Endothelial cell of umbilical vein (primary cell): ENCODE measurements at regions not wholly inside any gene's neighbourhood (a gene's known extent, or its start where the extent isn't known, plus 50 kb on each side); places are given as distances from the start of the nearest gene placed in this dataset.
"Not testable (repeated sequence)": the region's sequence is repeated elsewhere in the genome, so short reads cannot be mapped to it uniquely, and the experiment has no call there.

Experiments used
- BruUV-seq: library from RNA; stranded (reverse); fragments of 400-500 nt; replicated peaks from 2 replicates; lab custom pipeline; 2021; lab: Mats Ljungman, UMichigan
- CTCF ChIA-PET: fragments of 300-600, 350-600 bp; sonication (Branson Sonifier 250); formaldehyde crosslinking; loops from one replicate; lab custom pipeline; 2021; ENCODE audit warnings: antibody characterized with exemption, inconsistent platforms; lab: Charles Lee
- POLR2A ChIA-PET: fragments of 300-600, 350-600 bp; sonication (Branson Sonifier 250); formaldehyde crosslinking; loops from one replicate; lab custom pipeline; 2021; ENCODE audit warnings: antibody characterized with exemption, inconsistent platforms; lab: Charles Lee
- DNase-seq: peaks from one replicate; pipeline ENCODE4 v3.0.0-alpha.2; 2011; ENCODE audit warnings: low read depth, low spot score
- FAIRE-seq: peaks from 2 replicates; lab custom pipeline; 2011; peaks lifted over from hg19 to GRCh38; lab: Jason Lieb, UNC
- H2AFZ ChIP-seq: 2 replicates; pipeline ENCODE4 v1.6.0; 2012; ENCODE audit warnings: low read depth, low read length, control low read depth, inconsistent platforms
- H3K27ac ChIP-seq: 2 replicates; pipeline ENCODE4 v1.5.1; 2011; ENCODE audit warnings: low read depth, mild to moderate bottlenecking, control low read depth, low read length, moderate library complexity; ENCODE audit not compliant: insufficient read depth
- H3K27me3 ChIP-seq, 2 experiments: 2 replicates each; pipeline versions ENCODE4 v1.6.0 to v1.6.1; 2011; ENCODE audit warnings: low read length in 2 of 2, mixed read lengths in 1 of 2; ENCODE audit not compliant: control insufficient read depth in 2 of 2, insufficient read depth in 2 of 2
- H3K36me3 ChIP-seq, 2 experiments: 2 replicates in 1 of 2; 3 replicates in 1 of 2; pipeline ENCODE4 v1.5.1; 2011; ENCODE audit warnings: low read length in 2 of 2, mild to moderate bottlenecking in 1 of 2, moderate library complexity in 1 of 2; ENCODE audit not compliant: control insufficient read depth in 2 of 2, insufficient read depth in 2 of 2; ENCODE audit errors: extremely low read depth in 1 of 2
- H3K4me1 ChIP-seq: 3 replicates; pipeline ENCODE4 v1.5.1; 2011; ENCODE audit warnings: mild to moderate bottlenecking, low read length; ENCODE audit not compliant: control insufficient read depth, insufficient read depth; ENCODE audit errors: extremely low read depth
- H3K4me2 ChIP-seq: 2 replicates; pipeline ENCODE4 v1.6.1; 2011; ENCODE audit warnings: low read length, control low read depth, mixed read lengths; ENCODE audit not compliant: insufficient read depth
- H3K4me3 ChIP-seq, 3 experiments: fragments of 200-600 bp in 1 of 3; sonication (generic), shearing (Covaris generic) in 1 of 3; replicated peaks in 1 of 3; 2 replicates each; pipeline ENCODE4 v1.5.1; 2011 to 2016; ENCODE audit warnings: control low read depth in 3 of 3, low read length in 3 of 3, mild to moderate bottlenecking in 2 of 3, inconsistent platforms in 1 of 3, low read depth in 1 of 3, moderate library complexity in 1 of 3; ENCODE audit not compliant: insufficient read depth in 1 of 3
- H3K79me2 ChIP-seq: 2 replicates; pipeline ENCODE4 v1.6.0; 2012; ENCODE audit warnings: low read length, inconsistent platforms; ENCODE audit not compliant: control insufficient read depth, insufficient read depth
- H3K9ac ChIP-seq: replicated peaks from 2 replicates; pipeline ENCODE3; 2011; ENCODE audit warnings: low read length, control low read depth; ENCODE audit not compliant: insufficient read depth; ENCODE audit errors: extremely low read depth
- H3K9me1 ChIP-seq: replicated peaks from 3 replicates; pipeline ENCODE4 v1.6.0; 2011; ENCODE audit warnings: mild to moderate bottlenecking, low read length; ENCODE audit not compliant: control insufficient read depth, insufficient read depth; ENCODE audit errors: extremely low read depth
- H3K9me3 ChIP-seq: replicated peaks from 2 replicates; pipeline ENCODE4 v1.5.1; 2012; ENCODE audit warnings: low read length, inconsistent platforms; ENCODE audit not compliant: control insufficient read depth, insufficient read depth
- H4K20me1 ChIP-seq: replicated peaks from 2 replicates; pipeline ENCODE3; 2011; ENCODE audit warnings: mild to moderate bottlenecking, low read length; ENCODE audit not compliant: control insufficient read depth, insufficient read depth; ENCODE audit errors: extremely low read depth
- EZH2 ChIP-seq: IDR thresholded peaks from 2 replicates; pipeline ENCODE4 v1.6.1; 2012; ENCODE audit warnings: borderline replicate concordance, low read depth, mild to moderate bottlenecking, moderate library complexity, low read length, inconsistent platforms; ENCODE audit not compliant: severe bottlenecking
- FOS ChIP-seq: IDR thresholded peaks from 2 replicates; pipeline ENCODE4 v1.6.1; 2011; ENCODE audit warnings: mild to moderate bottlenecking, low read length, moderate library complexity, borderline replicate concordance; ENCODE audit not compliant: insufficient read depth
- GATA2 ChIP-seq: IDR thresholded peaks from 2 replicates; pipeline ENCODE4 v1.7.0; 2011; ENCODE audit warnings: low read depth, mild to moderate bottlenecking, moderate library complexity, mixed read lengths, low read length; ENCODE audit not compliant: insufficient read length, insufficient read depth
- JUN ChIP-seq: IDR thresholded peaks from 2 replicates; pipeline ENCODE4 v1.6.1; 2011; ENCODE audit warnings: borderline replicate concordance, low read depth; ENCODE audit not compliant: insufficient read length, insufficient read depth
- MAX ChIP-seq: IDR thresholded peaks from 2 replicates; pipeline ENCODE4 v1.6.1; 2011; ENCODE audit not compliant: insufficient read depth, insufficient read length
- MYC ChIP-seq: IDR thresholded peaks from one replicate; pipeline ENCODE4 v1.6.1; 2011; ENCODE audit warnings: mild to moderate bottlenecking, low read depth, low read length
- POLR2A ChIP-seq: IDR thresholded peaks from 2 replicates; pipeline ENCODE4 v1.6.1; 2012; ENCODE audit warnings: low read depth, mild to moderate bottlenecking, control low read depth, low read length
- POLR2AphosphoS5 ChIP-seq: IDR thresholded peaks from 2 replicates; pipeline ENCODE4 v1.6.1; 2012; ENCODE audit warnings: low read depth, mild to moderate bottlenecking, control low read depth, low read length, moderate library complexity; ENCODE audit not compliant: insufficient read depth
- dilution Hi-C: fragments of 300-500 bp; cut with MboI; formaldehyde crosslinking; loops from one replicate; pipeline ENCODE4 v1.15.0; 2019; ENCODE audit warnings: low sequenced_read_pairs; ENCODE audit not compliant: extremely low pct_ligation_motif_present
- intact Hi-C: fragments of 100-400 bp; cut with micrococcal nuclease; formaldehyde crosslinking; loops from one replicate; pipeline ENCODE4 v1.10.0; 2022
- TF ChIP-seq, protein P1 (sequence below), 2 donors: IDR thresholded peaks; 1 replicate in 1 of 2; 2 replicates in 1 of 2; pipeline ENCODE4 v1.5.1; 2011; ENCODE audit warnings: low read length in 2 of 2, mild to moderate bottlenecking in 2 of 2, moderate library complexity in 2 of 2, control low read depth in 1 of 2, inconsistent platforms in 1 of 2, low read depth in 1 of 2; ENCODE audit not compliant: insufficient read depth in 1 of 2; ENCODE audit errors: extremely low read depth in 1 of 2

DNA sequence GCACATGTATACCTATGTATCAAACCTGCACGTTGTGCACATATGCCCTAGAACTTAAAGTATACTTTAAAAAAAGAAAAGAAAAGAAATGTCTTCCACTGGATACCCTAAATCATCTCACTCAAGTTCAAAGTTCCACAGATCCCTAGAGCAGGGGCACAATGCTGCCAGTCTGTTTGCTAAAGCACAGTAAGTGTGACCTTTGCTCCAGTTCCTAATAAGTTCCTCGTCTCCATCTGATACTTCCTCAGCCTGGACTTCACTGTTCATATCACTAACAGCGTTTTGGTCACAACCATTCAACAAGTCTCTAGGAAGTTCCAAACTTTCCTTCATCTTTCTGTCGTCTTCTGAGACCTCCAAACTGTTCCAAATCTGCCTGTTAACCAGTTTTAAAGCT lies 118.3 kb downstream of the BMP4 start:
- no TSS peak for BruUV-seq
- Histone ChIP-seq H2AFZ (no peak overlapping the region), H3K27me3 (no peaks in the 10 kb centered on the region), H3K4me3 (no peak overlapping the region), H3K9me1 (no peaks in the 10 kb centered on the region), H3K27ac (no peak overlapping the region), H3K4me2 (no peak overlapping the region), H3K9ac (no peak overlapping the region), H3K79me2 (no peaks in the 10 kb centered on the region), H4K20me1 (no peaks in the 10 kb centered on the region), H3K9me3 (no peaks in the 10 kb centered on the region), H3K36me3 (no peaks in the 10 kb centered on the region), H3K4me1 (peaks cover 29% of the 10 kb centered on the region)
- ChIA-PET POLR2A (no interaction called here), CTCF (no interaction called here)
- TF ChIP-seq, protein P1, sequence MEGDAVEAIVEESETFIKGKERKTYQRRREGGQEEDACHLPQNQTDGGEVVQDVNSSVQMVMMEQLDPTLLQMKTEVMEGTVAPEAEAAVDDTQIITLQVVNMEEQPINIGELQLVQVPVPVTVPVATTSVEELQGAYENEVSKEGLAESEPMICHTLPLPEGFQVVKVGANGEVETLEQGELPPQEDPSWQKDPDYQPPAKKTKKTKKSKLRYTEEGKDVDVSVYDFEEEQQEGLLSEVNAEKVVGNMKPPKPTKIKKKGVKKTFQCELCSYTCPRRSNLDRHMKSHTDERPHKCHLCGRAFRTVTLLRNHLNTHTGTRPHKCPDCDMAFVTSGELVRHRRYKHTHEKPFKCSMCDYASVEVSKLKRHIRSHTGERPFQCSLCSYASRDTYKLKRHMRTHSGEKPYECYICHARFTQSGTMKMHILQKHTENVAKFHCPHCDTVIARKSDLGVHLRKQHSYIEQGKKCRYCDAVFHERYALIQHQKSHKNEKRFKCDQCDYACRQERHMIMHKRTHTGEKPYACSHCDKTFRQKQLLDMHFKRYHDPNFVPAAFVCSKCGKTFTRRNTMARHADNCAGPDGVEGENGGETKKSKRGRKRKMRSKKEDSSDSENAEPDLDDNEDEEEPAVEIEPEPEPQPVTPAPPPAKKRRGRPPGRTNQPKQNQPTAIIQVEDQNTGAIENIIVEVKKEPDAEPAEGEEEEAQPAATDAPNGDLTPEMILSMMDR (IDR thresholded peaks at IDR 0.05; ENCODE audit: extremely low read depth in 1 of 2, insufficient read depth in 1 of 2, low read depth in 1 of 2, low read length in 2 of 2): no peak
- TF ChIP-seq FOS (no peak), POLR2A (no peak), GATA2 (no peak), POLR2AphosphoS5 (no peak), MYC (no peak), MAX (no peak), JUN (no peak), EZH2 (no peak)
- intact Hi-C loops: no loop called here
- dilution Hi-C loops: no loop called here
- FAIRE-seq: no peak
- no peak for DNase-seq

GRCh38 chr14:53837656-53838055 lies 119.0 kb downstream of the BMP4 start:
- intact Hi-C loops, H3K27ac ChIP-seq, DNase-seq, FAIRE-seq, H3K79me2 ChIP-seq, H3K27me3 ChIP-seq, H3K9me1 ChIP-seq, POLR2A ChIA-PET, H3K4me2 ChIP-seq, CTCF ChIA-PET, H3K9me3 ChIP-seq, H3K9ac ChIP-seq, H3K4me3 ChIP-seq, H4K20me1 ChIP-seq, H3K36me3 ChIP-seq, H2AFZ ChIP-seq, dilution Hi-C loops, BruUV-seq: not testable (repeated sequence)
- peaks cover 22% of the 10 kb centered on the region for H3K4me1 ChIP-seq
